Body of pancreas (tissue), 4 donors: ENCODE measurements at regions not wholly inside any gene's neighbourhood (a gene's known extent, or its start where the extent isn't known, plus 50 kb on each side); places are given as distances from the start of the nearest gene placed in this dataset.

Experiments used
- CTCF ChIP-seq, 7 experiments: fragments of 450-650 bp in 4 of 7; fragments of 200-600 bp in 3 of 7; sonication (generic) in 3 of 7; IDR thresholded peaks; one replicate each; pipeline ENCODE4 v1.5.1; 2016 to 2019; ENCODE audit warnings: antibody characterized with exemption in 7 of 7
- POLR2A ChIP-seq, 3 donors: fragments of 450-650 bp; IDR thresholded peaks; one replicate each; pipeline ENCODE4 v1.6.1; 2016; ENCODE audit warnings: antibody characterized with exemption in 3 of 3, mild to moderate bottlenecking in 2 of 3

GRCh38 chr2:136291871-136292270 is 173.9 kb upstream of the CXCR4 start:
- TF ChIP-seq CTCF (IDR thresholded peaks at IDR 0.05) (no peak), POLR2A (IDR thresholded peaks at IDR 0.05) (no peak)
